GM21717 (cell line): ENCODE measurements at regions not wholly inside any gene's neighbourhood (a gene's known extent, or its start where the extent isn't known, plus 50 kb on each side); places are given as distances from the start of the nearest gene placed in this dataset.
"Not testable (repeated sequence)": the region's sequence is repeated elsewhere in the genome, so short reads cannot be mapped to it uniquely, and the experiment has no call there.

ENCODE experiments used
- ATAC-seq: cut with Tn5 transposase; IDR thresholded peaks from one replicate; pipeline ENCODE4 v1.9.1; 2021; ENCODE audit warnings: mild to moderate bottlenecking, moderate library complexity; ENCODE audit not compliant: unreplicated experiment

GRCh38 chr12:107144441-107144840, 51.1 kb upstream of the CRY1 start:
- no peak for ATAC-seq

GRCh38 chr12:107144990-107145389, 51.6 kb upstream of the CRY1 start:
- no peak for ATAC-seq

- ATAC-seq = no peak
These were observed 52.0 kb upstream of the CRY1 start for GRCh38 chr12:107145397-107145796.

GRCh38 chr12:107148107-107148506, 54.8 kb upstream of the CRY1 start:
- no peak for ATAC-seq

- no peak for ATAC-seq
These were observed 59.0 kb upstream of the CRY1 start for GRCh38 chr12:107152315-107152714.

GRCh38 chr12:107159384-107159900, 66.1 kb upstream of the CRY1 start:
- ATAC-seq = no peak

- ATAC-seq = no peak
These were observed 70.1 kb upstream of the CRY1 start for GRCh38 chr12:107163413-107163812.

- ATAC-seq = no peak
These were observed 71.0 kb upstream of the CRY1 start for GRCh38 chr12:107164392-107164791.

GRCh38 chr12:107165581-107165980, 72.2 kb upstream of the CRY1 start:
- ATAC-seq = no peak

- no peak for ATAC-seq
These were observed 74.4 kb upstream of the CRY1 start for GRCh38 chr12:107167756-107168155.

GRCh38 chr12:107169200-107169599, 75.9 kb upstream of the CRY1 start:
- ATAC-seq = no peak

- ATAC-seq = no peak
These were observed 85.4 kb upstream of the CRY1 start for GRCh38 chr12:107178776-107179175.

- no peak for ATAC-seq
These were observed 86.5 kb upstream of the CRY1 start for GRCh38 chr12:107179871-107180270.

- ATAC-seq = no peak
These were observed 86.9 kb upstream of the CRY1 start for GRCh38 chr12:107180272-107180671.

- no peak for ATAC-seq
These were observed 91.1 kb upstream of the CRY1 start for GRCh38 chr12:107184359-107184930.

- ATAC-seq = no peak
These were observed 103.3 kb upstream of the CRY1 start for GRCh38 chr12:107196681-107197080.

- no peak for ATAC-seq
These were observed 107.0 kb upstream of the CRY1 start for GRCh38 chr12:107200394-107200793.

GRCh38 chr12:107207931-107208525, 114.7 kb upstream of the CRY1 start:
- ATAC-seq = no peak

GRCh38 chr12:107209700-107210099, 116.4 kb upstream of the CRY1 start:
- not testable (repeated sequence) for ATAC-seq

- not testable (repeated sequence) for ATAC-seq
These were observed 121.0 kb upstream of the CRY1 start for GRCh38 chr12:107214373-107214773.

- not testable (repeated sequence) for ATAC-seq
These were observed 123.1 kb upstream of the CRY1 start for GRCh38 chr12:107216411-107216810.

- ATAC-seq = no peak
These were observed 126.0 kb upstream of the CRY1 start for GRCh38 chr12:107219301-107219700.

- no peak for ATAC-seq
These were observed 128.6 kb upstream of the CRY1 start for GRCh38 chr12:107221913-107222312.
